WTC11 (cell line): ENCODE measurements at regions not wholly inside any gene's neighbourhood (a gene's known extent, or its start where the extent isn't known, plus 50 kb on each side); places are given as distances from the start of the nearest gene placed in this dataset.

Experiments used
- ARID4B ChIP-seq: sonication (generic); formaldehyde crosslinking; IDR thresholded peaks from 2 replicates; pipeline ENCODE4 v1.8.0; 2023; ENCODE audit warnings: missing genetic modification reagents, mild to moderate bottlenecking, borderline replicate concordance
- ATF3 ChIP-seq: sonication (generic); formaldehyde crosslinking; conservative IDR thresholded peaks from 2 replicates; pipeline ENCODE4 v1.8.1; 2022; ENCODE audit warnings: mild to moderate bottlenecking, missing genetic modification reagents
- CTCF ChIP-seq: fragments of 200-600 bp; IDR thresholded peaks from 2 replicates; pipeline ENCODE4 v1.8.0; 2022; ENCODE audit warnings: antibody characterized with exemption
- E2F1 ChIP-seq: sonication (generic); formaldehyde crosslinking; IDR thresholded peaks from 2 replicates; pipeline ENCODE4 v1.8.0; 2022; ENCODE audit warnings: mild to moderate bottlenecking, missing genetic modification reagents
- E2F4 ChIP-seq: sonication (generic); formaldehyde crosslinking; IDR thresholded peaks from 2 replicates; pipeline ENCODE4 v1.8.1; 2022; ENCODE audit warnings: low read depth, mild to moderate bottlenecking, moderate library complexity, missing genetic modification reagents, borderline replicate concordance
- JUN ChIP-seq: sonication (generic); formaldehyde crosslinking; IDR thresholded peaks from 2 replicates; pipeline ENCODE4 v1.8.0; 2023; ENCODE audit warnings: mild to moderate bottlenecking, missing genetic modification reagents
- KAT7 ChIP-seq: sonication (generic); formaldehyde crosslinking; IDR thresholded peaks from 2 replicates; pipeline ENCODE4 v1.8.1; 2023; ENCODE audit warnings: missing genetic modification reagents, mild to moderate bottlenecking, borderline replicate concordance
- NR2C2 ChIP-seq: sonication (generic); formaldehyde crosslinking; IDR thresholded peaks from 2 replicates; pipeline ENCODE4 v1.8.0; 2022; ENCODE audit warnings: mild to moderate bottlenecking, missing genetic modification reagents
- NR3C1 ChIP-seq: sonication (generic); formaldehyde crosslinking; conservative IDR thresholded peaks from 2 replicates; pipeline ENCODE4 v1.8.1; 2023; ENCODE audit warnings: low read depth, mild to moderate bottlenecking, missing genetic modification reagents
- PRDM15 ChIP-seq: sonication (generic); formaldehyde crosslinking; IDR thresholded peaks from 2 replicates; pipeline ENCODE4 v1.8.0; 2022; ENCODE audit warnings: missing genetic modification reagents
- SP1 ChIP-seq: sonication (generic); formaldehyde crosslinking; conservative IDR thresholded peaks from 2 replicates; pipeline ENCODE4 v1.8.1; 2022; ENCODE audit warnings: missing genetic modification reagents
- USF1 ChIP-seq: sonication (generic); formaldehyde crosslinking; IDR thresholded peaks from 2 replicates; pipeline ENCODE4 v1.8.0; 2022; ENCODE audit warnings: mild to moderate bottlenecking, missing genetic modification reagents
- USF2 ChIP-seq: sonication (generic); formaldehyde crosslinking; IDR thresholded peaks from 2 replicates; pipeline ENCODE4 v1.8.1; 2023; ENCODE audit warnings: mild to moderate bottlenecking, missing genetic modification reagents, moderate library complexity

- TF ChIP-seq USF1 (CRISPR knock-in tag) (no peak), CTCF (no peak), NR3C1 (CRISPR knock-in tag) (no peak), NR2C2 (CRISPR knock-in tag) (no peak), USF2 (CRISPR knock-in tag) (no peak), E2F1 (CRISPR knock-in tag) (no peak), JUN (CRISPR knock-in tag) (no peak), ATF3 (CRISPR knock-in tag) (no peak), E2F4 (CRISPR knock-in tag) (no peak), PRDM15 (no peak), ARID4B (CRISPR knock-in tag) (no peak), SP1 (CRISPR knock-in tag) (no peak), KAT7 (CRISPR knock-in tag) (no peak)
These were observed 478.3 kb upstream of the PPP2R3A start for GRCh38 chr3:135487261-135487660.
